Stimulated activated naive CD8-positive, alpha-beta T cell treated with anti-CD3 and anti-CD28 coated beads, Interleukin-15, Interleukin-2, amounts not matched to agents 100 U/mL and 50 U/mL, for 24 hours (primary cell): ENCODE measurements at regions not wholly inside any gene's neighbourhood (a gene's known extent, or its start where the extent isn't known, plus 50 kb on each side); places are given as distances from the start of the nearest gene placed in this dataset.
A peak's percentile ranks its signal among the peaks of the same experiment; 100 is the strongest.

Source experiments
- ATAC-seq: fragments of 150-1000 bp; cut with Tn5 transposase; one replicate; pipeline ENCODE4 v1.10.0; 2021
- DNase-seq: peaks from one replicate; pipeline ENCODE4 v3.0.0; 2021

- ATAC-seq, result no peak
- no peak for DNase-seq
Measured at GRCh38 chr15:31264559-31265089, 62.0 kb upstream of the KLF13 start.

- DNase-seq, result no peak
- no peak for ATAC-seq
Measured at GRCh38 chr15:31265090-31265870, 61.4 kb upstream of the KLF13 start.

DNA sequence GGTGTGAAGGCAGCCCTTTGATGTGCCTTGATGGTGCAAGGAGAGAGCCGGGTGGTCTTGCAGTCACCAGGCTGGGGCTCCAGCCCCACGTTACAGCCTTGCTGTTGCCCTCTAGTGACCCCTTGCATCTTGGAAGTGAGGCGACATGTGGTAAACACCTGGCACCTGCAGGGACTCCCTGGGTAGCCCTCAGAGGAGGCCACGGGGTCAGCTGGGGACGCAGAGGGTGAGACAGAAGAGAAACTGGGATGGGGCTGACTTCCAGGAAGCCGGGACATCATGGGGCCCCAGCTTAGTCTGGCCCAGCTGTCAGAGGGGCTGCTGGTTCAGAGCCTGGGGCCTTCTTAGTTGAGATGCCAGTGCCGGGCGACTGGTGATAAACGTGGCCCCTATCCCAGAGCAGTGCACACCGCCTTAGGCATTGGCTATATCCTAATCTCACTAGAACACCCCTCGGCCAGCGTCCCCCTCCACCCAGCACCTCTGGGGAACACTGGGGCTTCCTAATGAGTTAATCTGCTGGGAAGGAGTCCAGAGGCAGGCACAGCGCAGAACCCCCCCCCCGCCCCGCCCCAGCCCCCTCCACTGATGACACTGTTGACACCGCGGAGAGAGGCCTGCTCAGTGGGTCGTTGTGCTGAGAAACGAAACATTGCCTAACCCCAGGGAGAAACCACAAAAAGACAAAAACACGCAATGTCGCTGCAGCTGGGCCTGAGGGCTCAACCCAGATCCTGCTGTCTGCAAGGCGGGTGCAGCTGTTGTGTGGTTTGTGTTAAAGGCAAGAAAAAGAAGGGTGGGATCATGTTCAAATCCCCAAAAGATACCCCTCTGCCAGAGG, 60.5 kb upstream of the KLF13 start:
- DNase-seq (peak; percentile 52), ATAC-seq (peak; percentile 70)

DNA sequence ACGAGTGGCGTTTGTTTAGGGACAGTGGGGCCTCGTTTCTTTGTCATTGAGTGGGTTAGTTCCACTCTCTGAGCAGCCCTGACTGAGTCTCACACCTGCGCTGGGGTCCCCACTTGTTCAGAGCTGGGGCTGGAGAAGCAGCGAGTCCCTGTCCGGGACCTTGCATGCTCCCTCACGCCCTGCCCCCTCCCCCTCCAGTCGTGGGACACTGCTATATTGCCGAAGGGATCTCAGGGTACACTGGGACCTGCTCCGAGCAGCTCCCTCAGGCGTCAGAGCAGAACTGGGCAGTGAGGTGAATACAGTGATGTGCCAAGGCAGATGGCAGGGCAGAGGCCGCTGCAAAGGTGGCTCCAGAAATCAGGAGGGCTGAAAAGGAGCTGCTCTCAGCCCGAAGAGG, 59.9 kb upstream of the KLF13 start:
- DNase-seq, result no peak
- peak; percentile 5 for ATAC-seq

DNA sequence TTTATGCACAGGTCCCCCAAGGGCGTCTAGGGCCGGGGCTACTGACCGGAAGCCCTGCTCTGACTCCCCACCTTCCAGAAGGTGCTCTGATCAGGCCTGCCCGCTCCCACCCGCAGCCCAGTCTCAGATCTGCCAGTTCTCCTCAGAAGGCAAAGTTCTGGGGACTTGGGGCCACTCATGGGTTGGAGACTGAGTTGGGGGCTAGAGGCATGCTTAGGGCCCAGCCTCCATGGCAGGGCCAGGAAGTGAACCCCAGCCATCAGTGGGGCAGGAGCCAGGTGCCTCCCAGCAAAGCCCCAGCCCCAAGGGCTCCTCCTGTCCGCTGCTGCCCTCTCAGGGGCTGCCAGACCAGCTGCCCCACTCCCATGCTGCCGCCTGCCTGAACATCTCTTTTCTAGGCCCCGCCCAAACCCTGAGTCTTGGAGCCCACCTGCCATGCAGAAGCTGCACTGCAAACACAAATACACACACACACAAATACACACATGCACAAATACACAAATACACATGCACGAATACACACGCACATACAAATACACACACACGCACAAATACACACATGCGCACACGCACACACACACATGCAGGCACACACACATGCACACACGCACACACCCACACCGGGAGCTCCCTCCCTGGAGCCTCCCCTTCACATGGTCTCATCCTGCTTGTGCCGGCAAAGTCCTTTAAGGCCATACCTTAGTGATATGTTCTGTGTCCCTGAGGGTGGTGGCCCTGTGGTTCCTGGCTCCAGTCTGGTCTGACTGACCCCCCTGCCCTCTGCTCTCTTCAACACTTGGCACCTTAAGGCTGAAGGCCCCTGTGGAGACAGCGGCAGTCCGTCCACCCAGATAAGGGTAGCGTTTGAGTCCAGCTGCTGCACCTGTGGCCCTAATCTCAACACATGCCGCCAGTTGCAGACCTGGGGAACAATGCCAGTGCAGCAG, 59.2 kb upstream of the KLF13 start:
- no peak for DNase-seq
- no peak for ATAC-seq

DNA sequence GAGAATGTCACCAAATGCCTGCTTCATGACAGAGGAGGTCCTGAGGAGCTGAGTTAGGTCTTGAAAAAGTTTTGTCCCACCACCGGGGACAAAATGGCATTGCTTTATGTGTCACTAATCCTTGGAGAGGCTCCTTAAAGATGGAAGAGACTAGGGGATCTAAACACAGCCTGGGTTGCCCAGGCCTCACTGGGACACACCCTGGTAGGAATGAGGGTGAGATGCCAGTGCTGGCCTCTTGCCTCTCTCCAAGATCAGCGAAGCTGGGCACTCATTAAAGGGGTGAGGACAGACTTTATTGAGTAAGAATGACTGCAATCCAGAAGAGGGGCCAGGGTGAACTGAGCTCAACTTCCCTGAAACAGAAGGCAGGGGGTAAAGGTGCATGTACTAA, 58.5 kb upstream of the KLF13 start:
- DNase-seq (no peak), ATAC-seq (no peak)

GRCh38 chr15:31268911-31269784, 57.5 kb upstream of the KLF13 start:
- no peak for ATAC-seq
- no peak for DNase-seq

DNA sequence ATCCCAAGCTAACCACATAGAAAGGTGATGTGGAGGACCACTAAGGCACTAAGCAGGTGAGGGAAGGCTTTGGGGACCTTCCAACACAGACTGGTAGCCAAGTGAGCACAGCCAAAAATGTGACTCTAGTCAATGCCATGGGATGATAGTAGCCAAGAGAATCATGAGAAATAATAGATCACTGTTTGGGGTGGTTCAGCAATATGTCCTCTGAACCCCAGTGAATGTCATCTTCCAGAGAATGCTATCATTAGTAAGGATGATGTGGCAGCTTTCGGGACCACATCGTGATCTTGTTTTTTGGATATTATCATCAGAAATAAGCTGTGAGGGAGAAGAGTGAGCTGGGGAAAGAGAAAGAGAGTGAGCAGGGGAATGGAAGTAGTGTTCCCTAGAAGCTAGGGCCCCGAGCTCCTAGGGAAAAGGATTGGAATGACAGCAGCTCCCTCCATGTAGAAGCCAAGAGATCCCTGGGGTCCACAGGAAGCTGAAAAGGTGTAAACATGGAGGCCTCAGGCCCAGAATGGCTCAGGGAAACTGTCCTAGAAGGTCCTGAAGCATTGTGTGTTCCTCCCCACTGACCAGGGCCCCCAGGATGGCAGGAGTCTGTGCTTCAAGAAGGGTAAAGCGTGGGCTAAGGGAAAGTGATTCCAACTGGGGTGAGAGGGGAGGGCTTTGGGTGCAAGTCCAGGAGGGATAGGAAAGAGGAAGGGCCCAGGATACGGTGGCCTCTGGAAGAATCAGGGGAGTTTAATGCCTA, 56.6 kb upstream of the KLF13 start:
- ATAC-seq (no peak), DNase-seq (no peak)

DNA sequence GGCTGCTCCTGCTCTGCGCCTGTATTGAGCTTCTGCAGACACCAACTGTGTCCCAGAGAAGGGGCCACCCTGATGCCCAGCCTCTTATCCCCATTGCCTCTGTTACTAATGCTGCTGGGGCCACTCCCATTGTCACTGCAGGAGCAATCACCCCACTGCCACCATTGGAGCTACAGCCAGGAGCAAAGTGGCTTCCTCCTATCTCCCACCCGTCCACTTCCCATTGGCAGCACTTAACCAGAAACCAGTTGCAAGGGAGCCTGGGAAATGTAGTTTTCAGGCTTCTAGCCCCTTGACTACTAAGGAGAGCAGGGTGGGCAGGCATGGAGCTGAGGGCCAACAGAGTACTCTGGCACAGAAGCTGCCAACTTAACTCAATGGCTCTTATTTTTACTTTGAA, 55.9 kb upstream of the KLF13 start:
- no peak for DNase-seq
- ATAC-seq, result no peak

DNA sequence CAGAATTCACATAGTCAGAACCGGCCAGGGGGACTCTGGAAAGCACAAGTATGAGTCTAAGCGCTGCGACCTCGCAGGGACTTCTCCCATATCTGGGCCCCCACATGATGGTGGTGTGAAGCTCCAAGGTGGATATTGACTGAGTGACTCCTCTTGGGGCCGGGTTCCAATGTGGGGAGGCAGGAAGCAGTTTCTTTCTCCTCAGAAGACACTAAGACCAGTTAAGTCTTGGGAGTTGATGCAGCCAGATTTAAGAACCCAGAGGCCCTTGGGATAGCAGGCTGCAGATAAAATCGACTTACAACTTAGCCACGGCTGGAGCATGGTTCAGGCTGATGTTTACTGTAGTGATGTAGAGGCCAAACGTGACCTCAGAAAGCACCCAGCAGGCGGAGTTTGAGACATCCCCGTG, 55.4 kb upstream of the KLF13 start:
- DNase-seq (no peak), ATAC-seq (no peak)

GRCh38 chr15:31271711-31272557, 54.7 kb upstream of the KLF13 start:
- DNase-seq (no peak), ATAC-seq (no peak)

DNA sequence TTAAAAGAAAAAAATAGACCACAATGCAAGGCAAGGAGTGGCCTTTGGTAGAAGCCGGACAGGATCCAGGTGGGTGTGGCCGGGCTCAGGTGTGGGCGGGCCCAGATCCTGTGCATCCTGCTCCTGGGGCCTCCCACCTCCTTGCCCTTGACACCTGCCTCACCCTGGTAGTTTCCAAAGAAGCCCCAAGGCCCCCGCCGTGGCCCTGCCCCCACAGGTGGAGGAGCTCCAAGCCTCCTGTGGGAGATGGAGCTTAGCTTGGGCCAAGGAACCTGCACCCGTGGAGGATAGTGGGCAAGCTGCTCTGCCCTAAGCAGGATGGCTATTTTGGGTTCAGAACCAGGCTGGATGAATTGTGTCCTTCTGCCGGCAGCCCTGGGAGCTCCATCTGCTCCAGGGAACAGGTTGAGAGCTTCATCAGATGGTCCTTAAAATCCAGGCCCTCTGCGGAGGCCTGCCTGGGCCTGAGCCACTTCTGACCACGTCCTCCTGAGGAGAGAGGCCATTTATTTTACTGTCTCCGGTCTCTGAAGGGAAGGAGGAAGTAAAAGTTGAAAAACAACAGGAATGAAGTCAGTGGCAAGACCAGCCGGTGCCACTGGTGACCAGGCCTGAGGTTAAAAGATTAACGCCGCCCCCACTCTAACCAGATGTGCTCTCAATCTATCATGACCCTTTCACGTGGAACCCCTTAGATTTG, 53.9 kb upstream of the KLF13 start:
- DNase-seq, result no peak
- ATAC-seq, result no peak

- DNase-seq (no peak), ATAC-seq (no peak)
Measured at GRCh38 chr15:31273258-31273941, 53.2 kb upstream of the KLF13 start.

- DNase-seq (no peak), ATAC-seq (no peak)
Measured at GRCh38 chr15:31274496-31275330, 51.9 kb upstream of the KLF13 start.

DNA sequence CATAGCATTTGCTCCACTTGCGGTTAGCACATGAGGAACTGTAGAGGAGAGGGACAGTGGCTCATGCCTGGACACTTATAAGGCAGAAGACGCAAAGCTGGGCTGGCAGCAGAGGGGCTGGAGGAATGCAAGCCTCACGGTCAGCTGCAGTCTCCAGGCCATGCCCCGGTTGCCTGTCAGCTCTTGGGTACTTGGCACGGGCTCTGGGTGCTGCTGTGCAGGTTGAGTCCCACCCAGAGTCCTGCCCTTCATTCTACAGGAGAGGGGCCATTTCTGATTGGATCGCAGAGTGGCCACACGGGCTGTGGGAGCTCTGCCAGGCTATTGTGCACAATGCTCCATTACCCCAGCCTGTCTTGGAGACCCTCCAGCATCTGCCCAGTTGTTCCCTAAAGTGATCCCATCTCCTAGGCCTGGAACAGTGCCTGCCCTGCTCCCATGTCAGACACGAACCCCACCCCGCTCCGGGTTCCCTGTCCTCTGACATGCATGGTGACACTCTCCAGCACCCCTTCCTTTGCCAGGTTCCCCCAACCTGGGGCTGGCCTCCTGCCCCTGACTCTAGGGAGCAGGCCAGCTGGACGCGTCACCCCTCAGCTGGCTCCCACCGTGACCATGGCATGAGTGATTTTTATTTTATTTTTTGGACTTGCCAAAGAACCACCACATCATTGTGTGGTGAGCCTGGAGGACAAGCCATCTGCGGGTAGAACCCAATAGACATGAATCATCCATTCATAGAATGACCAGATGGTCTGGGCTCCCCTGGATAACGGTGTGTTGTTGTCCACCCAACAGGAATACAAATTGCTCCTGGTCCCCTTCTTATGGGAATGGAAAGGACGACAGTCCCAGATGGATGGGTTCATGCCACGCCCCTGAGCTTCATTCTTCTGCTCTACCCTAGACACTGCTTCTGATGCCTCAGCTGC, 51.0 kb upstream of the KLF13 start:
- ATAC-seq (no peak), DNase-seq (no peak)
